BJ (cell line): ENCODE measurements at regions not wholly inside any gene's neighbourhood (a gene's known extent, or its start where the extent isn't known, plus 50 kb on each side); places are given as distances from the start of the nearest gene placed in this dataset.
"Not testable (repeated sequence)": the region's sequence is repeated elsewhere in the genome, so short reads cannot be mapped to it uniquely, and the experiment has no call there.

Experiments
- CTCF ChIA-PET: fragments of 350-600 bp; formaldehyde crosslinking; extraction: SDS; loops from one replicate; lab custom pipeline; 2021; ENCODE audit warnings: antibody characterized with exemption, inconsistent platforms; lab: Yijun Ruan, JAX
- POLR2A ChIA-PET: fragments of 300-600 bp; sonication (Branson Sonifier 250); formaldehyde crosslinking; extraction: SDS; loops from one replicate; lab custom pipeline; 2021; ENCODE audit warnings: antibody characterized with exemption; lab: Charles Lee
- DNase-seq: peaks from one replicate; pipeline ENCODE4 v3.0.0-alpha.2; 2011; ENCODE audit warnings: low read depth
- H3K27me3 ChIP-seq: 2 replicates; pipeline ENCODE4 v1.6.0; 2011; ENCODE audit warnings: low read length; ENCODE audit not compliant: control insufficient read depth, insufficient read depth
- H3K36me3 ChIP-seq: 2 replicates; pipeline ENCODE4 v1.5.1; 2011; ENCODE audit warnings: low read length; ENCODE audit not compliant: control insufficient read depth, insufficient read depth
- H3K4me3 ChIP-seq: 2 replicates; pipeline ENCODE4 v1.5.1; 2011; ENCODE audit warnings: low read depth, mild to moderate bottlenecking, control low read depth, low read length
- CTCF ChIP-seq: IDR thresholded peaks from 2 replicates; pipeline ENCODE4 v1.5.1; 2011; ENCODE audit warnings: low read depth, mild to moderate bottlenecking, control low read depth, inconsistent platforms, low read length, moderate library complexity; ENCODE audit not compliant: insufficient read depth

- DNase-seq, result no peak
- Histone ChIP-seq H3K36me3 (no peaks in the 10 kb centered on the region), H3K4me3 (no peak overlapping the region), H3K27me3 (no peaks in the 10 kb centered on the region)
- CTCF ChIA-PET, result no interaction called here
- no peak for TF ChIP-seq CTCF
- POLR2A ChIA-PET, result no interaction called here
Observed at GRCh38 chr2:16393500-16394071, 272.0 kb downstream of the CYRIA start.

- H3K36me3 ChIP-seq, result no peaks in the 10 kb centered on the region
- DNase-seq, result no peak
- POLR2A ChIA-PET, result no interaction called here
- TF ChIP-seq CTCF, result no peak
- CTCF ChIA-PET, result no interaction called here
- no peaks in the 10 kb centered on the region for H3K27me3 ChIP-seq
- no peak overlapping the region for H3K4me3 ChIP-seq
Observed at GRCh38 chr2:16392647-16393499, 272.8 kb downstream of the CYRIA start.

- ChIA-PET POLR2A (no interaction called here), CTCF (no interaction called here)
- TF ChIP-seq CTCF, result no peak
- Histone ChIP-seq H3K4me3 (no peak overlapping the region), H3K27me3 (no peaks in the 10 kb centered on the region), H3K36me3 (no peaks in the 10 kb centered on the region)
- no peak for DNase-seq
Observed at GRCh38 chr2:16391986-16392385, 273.6 kb downstream of the CYRIA start.

- no peak for DNase-seq
- CTCF ChIA-PET, result interaction anchor here (0.8 kb wide), 1 partner anchor 8 kb away, joined by 3 read pairs; no protein-coding TSS in a partner anchor
- no peak for TF ChIP-seq CTCF
- Histone ChIP-seq H3K27me3 (no peaks in the 10 kb centered on the region), H3K4me3 (no peak overlapping the region), H3K36me3 (no peaks in the 10 kb centered on the region)
- POLR2A ChIA-PET, result no interaction called here
Observed at GRCh38 chr2:16390561-16390960, 275.1 kb downstream of the CYRIA start.

- no peaks in the 10 kb centered on the region for H3K27me3 ChIP-seq
- no peak for TF ChIP-seq CTCF
- no peak for DNase-seq
- H3K4me3 ChIP-seq, result no peak overlapping the region
- ChIA-PET POLR2A (no interaction called here), CTCF (no interaction called here)
- H3K36me3 ChIP-seq, result no peaks in the 10 kb centered on the region
Observed at GRCh38 chr2:16389611-16390010, 276.0 kb downstream of the CYRIA start.

GRCh38 chr2:16388199-16388830, 277.3 kb downstream of the CYRIA start:
- DNase-seq, POLR2A ChIA-PET, H3K27me3 ChIP-seq, H3K4me3 ChIP-seq, CTCF ChIA-PET, H3K36me3 ChIP-seq: not testable (repeated sequence)
